ENCODE measurements at regions not wholly inside any gene's neighbourhood (a gene's known extent, or its start where the extent isn't known, plus 50 kb on each side); places are given as distances from the start of the nearest gene placed in this dataset.

DNA sequence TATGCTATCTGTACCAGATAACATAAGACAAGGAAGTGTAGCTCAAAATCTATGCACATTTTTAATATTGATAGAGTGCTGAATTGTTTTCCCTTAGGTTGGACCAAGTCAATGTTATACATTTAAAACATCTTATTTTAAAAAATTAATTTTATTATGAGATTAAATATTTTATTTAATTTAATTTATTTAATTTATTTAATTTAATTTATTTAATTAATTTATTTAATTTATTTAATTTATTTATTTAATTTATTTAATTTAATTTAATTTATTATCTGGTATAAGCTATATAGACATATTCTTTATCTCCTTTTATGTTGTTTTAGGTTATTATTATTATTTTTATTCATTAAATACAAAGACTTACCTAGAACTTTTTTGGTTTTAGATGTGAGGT is 551.7 kb upstream of the LRRTM1 start:
- DNase-seq (ENCODE audit: low read depth): no peak

DNA sequence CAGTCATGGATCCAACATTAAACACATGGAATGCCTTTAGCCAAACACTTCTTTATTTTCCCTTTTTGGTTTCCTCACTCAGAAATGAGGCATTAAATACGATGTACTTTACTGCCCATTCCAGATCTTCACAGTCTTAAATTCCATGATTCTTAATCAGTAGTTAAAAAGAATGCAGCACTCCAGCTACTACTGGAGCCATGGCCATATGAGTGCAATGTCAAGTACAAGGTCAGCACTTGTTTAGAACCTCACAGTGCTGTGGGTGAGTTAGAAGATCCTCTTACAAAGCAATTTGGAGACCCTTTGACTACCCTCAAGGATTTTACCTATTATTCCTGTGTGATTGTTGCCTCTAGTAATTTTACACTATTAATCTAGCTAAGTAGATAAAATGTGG is 550.3 kb upstream of the LRRTM1 start:
- no peak for DNase-seq (ENCODE audit: low read depth)

DNA sequence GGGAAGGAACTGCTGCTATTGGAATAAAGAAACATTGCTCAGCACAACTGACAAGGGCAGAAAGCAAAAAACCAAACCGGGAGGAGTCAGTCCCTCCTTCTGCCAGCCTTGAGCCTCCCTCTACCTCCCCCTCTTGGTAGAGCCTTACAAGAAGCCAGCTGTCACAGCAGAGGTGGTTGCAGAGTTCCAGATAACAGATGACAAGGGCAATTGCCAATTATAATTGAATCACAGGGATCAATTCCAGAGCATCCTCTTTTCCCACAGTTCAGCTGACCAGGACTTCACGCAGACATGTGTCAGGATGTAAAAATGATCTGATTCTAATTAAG is 548.2 kb upstream of the LRRTM1 start:
- DNase-seq (ENCODE audit: low read depth): no peak

DNA sequence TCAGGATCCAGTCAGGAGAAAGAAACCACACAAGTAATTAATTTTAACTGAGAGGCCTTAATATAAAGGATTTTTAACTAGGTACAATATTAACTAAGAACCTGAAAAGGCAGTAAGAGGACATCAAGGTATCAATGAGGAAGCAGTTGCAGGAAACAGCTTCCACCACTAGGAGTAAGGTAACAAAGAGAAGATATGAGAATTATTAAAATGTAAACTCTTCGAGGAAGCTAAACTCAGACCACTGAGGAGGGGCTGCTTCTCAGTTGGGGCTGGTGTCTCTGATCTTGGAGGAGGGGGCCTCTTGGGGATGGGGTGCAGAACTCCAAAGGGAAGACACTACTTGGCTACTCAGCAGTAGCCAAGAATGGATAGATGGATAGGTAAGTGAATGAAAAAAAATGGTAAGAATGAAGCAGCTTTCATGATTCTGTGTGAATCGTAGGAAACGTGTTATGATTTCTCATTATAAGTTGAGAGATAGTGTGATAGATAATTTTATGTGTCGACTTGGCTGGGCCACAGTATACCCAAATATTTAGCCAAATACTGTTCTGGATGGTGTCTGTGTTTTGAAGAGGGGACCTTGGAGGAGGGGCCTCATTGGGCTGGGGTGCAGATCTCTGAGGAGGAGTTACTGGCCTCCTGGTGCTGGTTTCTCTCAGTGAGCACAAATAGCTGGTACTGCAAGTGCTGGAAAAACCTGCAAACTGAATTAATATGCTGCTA is 547.7 kb upstream of the LRRTM1 start:
- no peak for DNase-seq (ENCODE audit: low read depth)

DNA sequence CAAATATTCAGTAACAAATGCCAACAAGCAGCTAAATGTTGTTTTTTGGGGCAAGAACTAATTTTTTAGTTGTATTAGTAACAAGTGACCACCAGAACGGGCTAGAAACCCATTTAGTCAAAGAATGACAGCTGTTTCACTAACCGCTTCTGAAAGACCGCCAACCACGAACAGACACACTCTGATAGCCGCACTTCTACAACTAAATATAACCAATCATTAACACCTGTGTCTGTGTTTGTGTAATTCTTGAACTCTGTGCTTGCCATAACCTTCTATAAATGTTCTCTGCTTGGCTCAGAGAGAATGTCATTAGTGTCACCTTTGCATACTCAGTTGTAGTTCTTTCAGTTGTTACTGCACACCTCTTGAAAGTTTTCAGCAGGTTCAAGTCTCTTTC is 526.3 kb upstream of the LRRTM1 start:
- no peak for DNase-seq (ENCODE audit: low read depth)

DNA sequence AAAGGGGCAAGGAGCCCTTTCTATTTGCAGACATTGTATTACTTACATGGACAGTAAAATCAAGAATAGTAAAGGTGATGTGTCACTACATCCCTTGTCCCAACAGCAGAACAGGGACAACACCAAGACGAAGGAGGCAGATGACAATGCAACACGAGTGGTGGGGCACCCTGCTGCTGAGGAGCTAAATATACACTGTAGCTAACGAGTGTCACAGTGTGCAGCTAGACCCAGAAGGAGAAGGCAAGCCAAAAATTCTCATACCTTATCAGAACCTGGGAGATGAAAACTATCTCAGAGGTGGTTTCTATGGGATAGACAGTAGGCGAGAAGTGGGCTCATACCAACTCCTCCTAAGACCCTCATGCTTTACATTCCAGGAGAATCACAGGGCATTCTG is 518.4 kb upstream of the LRRTM1 start:
- DNase-seq (ENCODE audit: low read depth): no peak

DNA sequence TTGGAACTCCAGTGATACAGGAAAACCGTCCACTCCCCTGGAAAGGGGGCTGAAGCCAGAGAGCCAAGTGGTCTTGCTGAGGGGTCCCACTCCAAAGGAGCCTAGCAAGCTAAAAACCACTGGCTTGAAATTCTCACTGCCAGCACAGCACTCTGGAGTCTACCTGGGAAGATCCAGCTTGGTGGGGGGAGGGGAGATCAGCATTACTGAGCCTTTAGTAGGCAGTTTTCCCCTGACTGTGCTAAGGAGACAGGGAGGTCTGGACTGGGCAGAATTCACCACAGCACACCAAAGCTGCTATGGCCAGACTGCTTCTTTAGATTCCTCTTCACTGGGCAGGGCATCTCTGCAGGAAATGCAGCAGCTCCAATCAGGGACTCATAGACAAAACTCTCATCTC is 510.7 kb upstream of the LRRTM1 start:
- DNase-seq (ENCODE audit: low read depth): no peak

DNA sequence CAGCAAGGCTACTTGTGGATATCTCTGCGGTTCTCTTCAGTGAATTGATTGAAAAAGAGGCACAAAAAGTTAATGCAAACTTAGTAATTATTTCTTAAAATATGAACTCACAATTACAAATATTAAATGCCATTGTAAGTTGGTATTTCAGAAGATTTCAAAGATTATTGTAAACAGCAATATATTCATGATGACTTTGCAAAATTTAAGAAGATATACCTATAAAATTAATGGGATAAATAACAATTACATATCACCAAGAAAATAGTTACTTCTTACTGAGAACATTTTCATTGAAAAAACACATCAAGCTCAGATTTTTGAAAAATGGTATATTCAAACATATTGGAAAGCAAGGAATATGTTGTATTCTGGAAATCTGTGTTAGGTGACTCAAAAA is 482.0 kb upstream of the LRRTM1 start:
- no peak for DNase-seq (ENCODE audit: low read depth)

DNA sequence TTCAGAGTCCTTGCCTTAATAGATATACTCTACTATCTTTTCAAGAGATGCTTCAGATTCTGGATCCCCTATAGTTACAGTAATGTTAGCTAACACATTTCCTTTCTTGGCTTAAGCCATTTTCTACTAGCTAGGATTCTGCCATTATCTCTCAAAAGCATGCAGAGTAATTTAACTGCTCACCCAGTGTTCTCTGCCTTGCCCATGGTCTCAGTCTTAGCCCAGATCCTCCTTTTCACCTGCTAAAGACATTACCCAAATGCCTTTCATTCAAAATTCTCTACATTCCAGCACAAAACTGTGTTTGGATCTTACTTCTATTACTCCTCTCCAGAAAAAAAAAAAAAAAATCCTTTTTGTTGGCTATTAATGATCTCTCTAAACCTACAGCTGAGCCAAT is 474.2 kb upstream of the LRRTM1 start:
- no peak for DNase-seq (ENCODE audit: low read depth)

DNA sequence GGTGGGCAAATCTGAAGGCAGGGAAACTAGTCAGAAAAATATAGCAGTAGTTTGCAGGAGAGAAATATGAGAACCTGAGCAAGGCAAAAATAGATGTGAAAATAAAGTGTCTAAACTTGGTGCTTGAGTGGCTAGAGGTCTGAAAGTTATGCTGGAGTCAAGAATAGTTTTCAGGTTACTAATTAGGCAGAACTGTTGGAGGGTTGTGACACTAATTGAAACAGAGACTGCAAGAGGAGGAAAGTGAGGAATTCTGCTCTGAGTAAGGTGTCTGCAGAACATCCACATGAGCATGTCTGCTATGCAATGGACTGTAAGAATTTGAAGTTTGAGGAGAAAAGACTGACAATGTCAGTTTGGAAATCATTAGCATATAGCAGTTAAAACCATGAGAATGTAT is 444.0 kb upstream of the LRRTM1 start:
- no peak for DNase-seq (ENCODE audit: low read depth)

DNA sequence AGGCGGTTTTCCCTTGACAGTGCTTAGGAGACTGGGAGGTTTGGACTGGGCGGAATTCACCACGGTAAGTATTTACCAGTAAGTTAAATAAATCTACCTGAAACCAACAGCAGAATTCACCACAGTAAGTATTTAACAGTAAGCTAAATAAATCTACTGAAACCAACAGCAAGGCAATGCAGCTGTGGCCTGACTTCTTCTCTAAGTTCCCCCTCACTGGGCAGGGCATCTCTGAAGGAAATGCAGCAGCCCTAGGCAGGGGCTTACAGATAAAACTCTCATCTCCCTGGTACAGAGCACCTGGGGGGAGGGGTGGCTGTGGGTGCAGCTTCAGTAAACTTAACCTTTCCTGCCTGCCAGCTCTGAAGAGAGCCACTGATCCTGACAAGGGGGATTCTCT is 432.5 kb upstream of the LRRTM1 start:
- DNase-seq (ENCODE audit: low read depth): no peak

DNA sequence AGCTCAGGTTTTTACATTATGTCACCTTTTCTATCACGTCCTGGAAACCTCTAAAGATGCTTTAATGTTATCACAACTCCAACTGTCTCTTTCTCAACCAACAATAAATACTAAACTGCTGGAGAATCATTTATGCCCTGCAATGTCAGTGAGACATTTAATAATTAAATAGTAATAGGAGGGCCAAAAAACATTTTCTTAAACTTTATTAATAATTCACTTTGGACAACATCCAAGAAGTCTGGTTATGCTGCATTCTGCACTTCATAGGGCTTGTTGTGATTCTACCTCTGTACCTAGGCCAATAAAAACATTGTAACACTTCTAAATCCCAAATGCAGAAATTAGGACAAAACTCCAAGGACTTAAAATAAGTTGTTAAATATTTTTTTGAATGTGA is 420.4 kb upstream of the LRRTM1 start:
- no peak for DNase-seq (ENCODE audit: low read depth)

DNA sequence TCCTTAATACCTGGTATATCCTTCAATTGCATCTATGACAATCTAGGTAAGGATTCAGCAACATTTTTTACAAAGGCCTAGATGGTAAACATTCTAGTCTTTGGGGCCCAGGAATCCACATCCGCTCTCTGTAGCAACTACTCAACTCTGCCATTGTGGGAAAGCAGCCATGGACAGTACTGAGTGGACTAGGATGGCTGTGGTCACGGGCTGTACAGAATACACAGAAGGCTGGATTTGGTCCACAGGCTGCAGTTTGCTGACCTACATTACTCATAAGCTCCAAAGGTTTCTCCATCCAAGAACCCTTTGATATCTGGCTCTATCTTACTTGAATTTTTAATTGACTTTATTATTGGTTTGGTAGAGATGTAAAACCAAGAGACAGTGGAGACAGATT is 418.3 kb upstream of the LRRTM1 start:
- no peak for DNase-seq (ENCODE audit: low read depth)

DNA sequence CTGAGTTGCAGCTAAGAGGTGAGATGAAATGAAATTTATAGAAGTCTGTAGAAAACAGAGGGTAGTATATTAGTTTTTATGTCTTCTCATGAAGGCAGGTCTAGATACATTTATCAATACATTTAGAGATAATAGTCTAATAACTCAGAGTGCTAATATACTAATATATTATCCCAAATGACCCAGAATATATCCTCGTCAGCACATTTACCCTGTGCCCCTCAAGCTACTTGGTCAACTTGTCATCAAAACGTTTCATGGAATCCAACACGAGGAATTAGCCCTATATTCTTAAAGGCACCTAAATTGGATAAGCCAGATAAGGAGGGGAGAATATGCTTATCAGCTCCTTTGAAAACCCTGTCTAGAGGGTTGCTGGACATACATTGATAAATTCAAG is 415.1 kb upstream of the LRRTM1 start:
- no peak for DNase-seq (ENCODE audit: low read depth)

DNA sequence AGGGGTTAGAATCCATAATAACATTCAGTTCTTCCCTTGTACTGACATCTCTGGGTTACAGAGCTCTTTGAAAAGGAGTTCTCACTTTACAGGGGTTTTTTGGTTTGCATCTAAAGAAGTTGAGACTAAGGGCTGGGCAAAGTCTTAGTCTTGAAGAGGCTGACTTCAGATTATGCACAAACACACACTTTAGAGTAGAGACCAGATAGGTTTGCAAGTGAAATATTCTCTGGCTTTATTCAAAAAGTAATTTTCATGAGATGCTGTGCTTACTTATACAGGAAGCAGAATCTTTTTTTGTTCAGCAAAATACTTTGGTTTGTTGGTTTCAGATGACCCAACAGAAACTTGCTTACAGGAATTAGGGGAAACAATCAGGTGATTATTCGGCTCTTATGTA is 410.9 kb upstream of the LRRTM1 start:
- DNase-seq (ENCODE audit: low read depth): no peak

DNA sequence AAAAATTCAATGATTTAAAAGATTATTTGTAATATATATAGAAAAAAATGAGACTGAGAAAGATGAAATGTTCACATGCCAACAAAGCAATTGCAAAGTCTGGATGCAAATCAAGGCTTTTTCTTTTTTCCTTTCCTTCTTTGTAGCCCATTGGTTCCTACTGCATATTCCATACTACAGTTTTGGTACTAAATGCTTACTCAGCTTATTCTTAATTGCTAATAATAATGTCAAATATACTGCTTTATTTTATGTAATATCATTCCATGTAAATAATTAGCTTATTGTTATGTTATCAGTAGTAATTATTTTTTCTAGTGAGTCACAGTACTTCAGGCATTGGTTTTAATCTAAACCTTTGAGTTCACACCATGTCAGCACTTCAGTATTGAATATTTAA is 407.4 kb upstream of the LRRTM1 start:
- no peak for DNase-seq (ENCODE audit: low read depth)

DNA sequence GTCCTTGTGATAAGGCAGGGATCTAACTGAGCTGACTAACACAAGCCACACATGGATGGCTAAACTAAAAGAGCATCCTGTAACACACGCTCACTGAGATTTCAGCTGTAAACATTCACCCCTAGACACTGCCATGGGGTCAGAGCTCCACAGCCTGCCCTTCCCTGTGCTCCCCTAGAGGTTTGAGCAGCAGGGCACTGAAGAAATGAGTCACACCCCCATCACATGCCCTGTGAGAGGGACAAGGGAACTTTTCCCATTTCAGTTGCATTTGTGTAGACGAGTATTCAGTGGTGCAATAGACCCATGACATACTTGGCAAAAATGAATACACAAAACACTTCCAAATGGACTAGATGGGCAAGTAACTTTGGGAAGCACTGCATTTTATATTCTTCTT is 402.4 kb upstream of the LRRTM1 start:
- DNase-seq (ENCODE audit: low read depth): no peak

DNA sequence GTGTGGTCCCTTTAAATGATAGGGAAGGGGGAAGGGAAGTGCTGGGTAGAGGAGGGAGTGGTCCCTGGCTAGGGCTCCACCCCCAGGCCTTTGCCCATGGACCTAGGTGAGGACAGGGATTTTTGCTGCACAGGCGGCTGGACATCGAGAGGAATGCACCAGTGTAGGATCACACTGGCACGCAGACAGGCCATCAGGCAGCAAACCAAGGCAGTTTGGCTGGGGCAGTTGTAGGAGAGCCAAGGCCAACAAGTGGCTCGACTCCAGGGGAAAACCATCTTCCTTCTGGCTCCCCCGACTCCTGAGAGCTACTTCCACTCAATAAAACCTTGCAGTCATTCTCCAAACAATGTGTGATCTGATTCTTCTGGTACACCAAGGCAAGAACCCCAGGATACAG is 402.0 kb upstream of the LRRTM1 start:
- DNase-seq (ENCODE audit: low read depth): no peak

DNA sequence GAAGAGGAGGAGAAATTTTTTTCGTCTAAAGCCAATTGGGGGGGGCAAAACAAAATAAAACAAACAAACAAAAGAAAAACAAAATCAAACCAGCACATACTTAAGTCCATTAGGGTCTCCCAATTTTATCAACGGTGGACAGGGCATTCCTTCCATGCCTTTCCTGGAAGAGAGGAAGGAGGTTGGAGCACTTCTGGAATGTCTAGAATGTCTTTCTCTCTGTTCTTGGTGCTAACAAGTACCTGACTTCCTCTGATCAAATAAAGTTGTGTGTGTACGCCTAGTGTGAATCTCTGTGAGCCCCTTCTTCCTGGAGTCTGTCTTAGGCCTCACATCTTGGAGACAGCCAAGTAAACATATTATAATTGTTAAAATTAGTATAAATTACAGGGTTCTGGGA is 399.0 kb upstream of the LRRTM1 start:
- DNase-seq (ENCODE audit: low read depth): no peak

DNA sequence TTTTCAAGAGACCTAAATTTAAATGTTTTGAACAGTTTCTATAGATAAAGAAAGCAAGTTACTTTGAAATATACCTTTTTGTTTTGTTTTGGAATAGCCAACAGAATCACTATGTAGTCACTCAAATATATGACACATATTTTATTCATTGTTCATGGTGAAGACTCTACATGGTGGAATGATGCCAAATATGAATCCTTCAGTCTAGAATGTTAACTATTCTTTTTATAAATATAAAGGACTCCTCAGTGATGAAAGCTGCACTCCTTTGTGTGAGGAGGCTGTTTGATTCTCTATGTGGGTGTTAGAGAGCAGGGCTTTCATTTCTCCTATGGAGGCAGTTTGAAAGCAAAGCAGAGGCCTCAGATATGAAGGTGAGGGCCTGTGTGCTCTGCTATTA is 396.4 kb upstream of the LRRTM1 start:
- peak; percentile 12 for DNase-seq (ENCODE audit: low read depth)
